ENCODE measurements at regions not wholly inside any gene's neighbourhood (a gene's known extent, or its start where the extent isn't known, plus 50 kb on each side); places are given as distances from the start of the nearest gene placed in this dataset.

GRCh38 chr16:13519871-13520270, 400.1 kb upstream of the ERCC4 start:
- Histone ChIP-seq H3K9ac (ENCODE audit: low read length) (no peak overlapping the region), H3K27me3 (ENCODE audit: insufficient read depth, low read length) (no peaks in the 10 kb centered on the region), H4K20me1 (ENCODE audit: insufficient read depth, low read length) (no peaks in the 10 kb centered on the region), H2AFZ (ENCODE audit: low read length) (no peak overlapping the region), H3K4me2 (ENCODE audit: low read length) (no peak overlapping the region), H3K4me3 (ENCODE audit: low read depth, low read length, poor library complexity, severe bottlenecking) (no peak overlapping the region), H3K79me2 (ENCODE audit: insufficient read depth, low read length) (no peaks in the 10 kb centered on the region), H3K9me3 (ENCODE audit: low read length) (no peaks in the 10 kb centered on the region), H3K9me2 (ENCODE audit: low read depth, low read length) (no peaks in the 10 kb centered on the region), H3F3A (ENCODE audit: insufficient read depth, low read length) (no peaks in the 10 kb centered on the region), H3K27ac (ENCODE audit: low read depth, low read length, poor library complexity, severe bottlenecking) (no peak overlapping the region), H3K36me3 (ENCODE audit: insufficient read depth, low read length) (no peaks in the 10 kb centered on the region), H3K4me1 (ENCODE audit: insufficient read depth, low read length, severe bottlenecking) (no peaks in the 10 kb centered on the region)
- TF ChIP-seq, protein P1, sequence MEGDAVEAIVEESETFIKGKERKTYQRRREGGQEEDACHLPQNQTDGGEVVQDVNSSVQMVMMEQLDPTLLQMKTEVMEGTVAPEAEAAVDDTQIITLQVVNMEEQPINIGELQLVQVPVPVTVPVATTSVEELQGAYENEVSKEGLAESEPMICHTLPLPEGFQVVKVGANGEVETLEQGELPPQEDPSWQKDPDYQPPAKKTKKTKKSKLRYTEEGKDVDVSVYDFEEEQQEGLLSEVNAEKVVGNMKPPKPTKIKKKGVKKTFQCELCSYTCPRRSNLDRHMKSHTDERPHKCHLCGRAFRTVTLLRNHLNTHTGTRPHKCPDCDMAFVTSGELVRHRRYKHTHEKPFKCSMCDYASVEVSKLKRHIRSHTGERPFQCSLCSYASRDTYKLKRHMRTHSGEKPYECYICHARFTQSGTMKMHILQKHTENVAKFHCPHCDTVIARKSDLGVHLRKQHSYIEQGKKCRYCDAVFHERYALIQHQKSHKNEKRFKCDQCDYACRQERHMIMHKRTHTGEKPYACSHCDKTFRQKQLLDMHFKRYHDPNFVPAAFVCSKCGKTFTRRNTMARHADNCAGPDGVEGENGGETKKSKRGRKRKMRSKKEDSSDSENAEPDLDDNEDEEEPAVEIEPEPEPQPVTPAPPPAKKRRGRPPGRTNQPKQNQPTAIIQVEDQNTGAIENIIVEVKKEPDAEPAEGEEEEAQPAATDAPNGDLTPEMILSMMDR (IDR thresholded peaks at IDR 0.05; ENCODE audit: low read length), result no peak
- TF ChIP-seq EZH2 (IDR thresholded peaks at IDR 0.05; ENCODE audit: borderline replicate concordance, low read length), result no peak

- Histone ChIP-seq H3K4me2 (ENCODE audit: low read length) (no peak overlapping the region), H2AFZ (ENCODE audit: low read length) (no peak overlapping the region), H3K36me3 (ENCODE audit: insufficient read depth, low read length) (no peaks in the 10 kb centered on the region), H4K20me1 (ENCODE audit: insufficient read depth, low read length) (no peaks in the 10 kb centered on the region), H3K27ac (ENCODE audit: low read depth, low read length, poor library complexity, severe bottlenecking) (no peak overlapping the region), H3K4me3 (ENCODE audit: low read depth, low read length, poor library complexity, severe bottlenecking) (no peak overlapping the region), H3K9me2 (ENCODE audit: low read depth, low read length) (no peaks in the 10 kb centered on the region), H3K79me2 (ENCODE audit: insufficient read depth, low read length) (no peaks in the 10 kb centered on the region), H3K9me3 (ENCODE audit: low read length) (no peaks in the 10 kb centered on the region), H3K9ac (ENCODE audit: low read length) (no peak overlapping the region), H3K27me3 (ENCODE audit: insufficient read depth, low read length) (no peaks in the 10 kb centered on the region), H3F3A (ENCODE audit: insufficient read depth, low read length) (no peaks in the 10 kb centered on the region), H3K4me1 (ENCODE audit: insufficient read depth, low read length, severe bottlenecking) (no peaks in the 10 kb centered on the region)
- TF ChIP-seq, protein P1 (IDR thresholded peaks at IDR 0.05; ENCODE audit: low read length), result no peak
- no peak for TF ChIP-seq EZH2 (IDR thresholded peaks at IDR 0.05; ENCODE audit: borderline replicate concordance, low read length)
Measured at GRCh38 chr16:13521356-13521755, 398.6 kb upstream of the ERCC4 start.

DNA sequence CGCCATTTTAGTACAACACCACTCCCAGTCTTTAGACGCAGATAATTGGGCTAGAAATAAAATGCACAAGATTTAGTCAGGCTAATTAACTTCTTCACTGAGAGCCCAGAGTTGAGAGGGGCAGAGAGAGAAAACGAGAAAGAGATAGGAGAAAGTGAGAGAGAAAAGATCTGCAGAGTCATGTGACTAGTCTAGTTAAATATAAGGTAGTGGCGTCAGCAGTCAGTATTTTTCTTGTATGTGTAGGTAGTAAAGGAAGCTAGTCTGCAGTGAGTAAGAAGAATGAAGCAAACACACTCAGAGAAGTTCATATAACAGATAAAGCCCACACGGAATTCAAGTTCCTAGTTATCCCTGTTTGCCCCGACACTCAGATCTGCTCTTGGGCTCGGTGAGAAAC, 392.6 kb upstream of the ERCC4 start:
- H3K9ac ChIP-seq (ENCODE audit: low read length), result no peak overlapping the region
- H3K27me3 ChIP-seq (ENCODE audit: insufficient read depth, low read length), result no peaks in the 10 kb centered on the region; the same call in 1 of the 2 replicates
- H3K79me2 ChIP-seq (ENCODE audit: insufficient read depth, low read length), result no peaks in the 10 kb centered on the region
- H3K36me3 ChIP-seq (ENCODE audit: insufficient read depth, low read length), result no peaks in the 10 kb centered on the region
- H3K4me3 ChIP-seq (ENCODE audit: low read depth, low read length, poor library complexity, severe bottlenecking), result no peak overlapping the region
- TF ChIP-seq, protein P1 (IDR thresholded peaks at IDR 0.05; ENCODE audit: low read length), result no peak
- no peak for TF ChIP-seq EZH2 (IDR thresholded peaks at IDR 0.05; ENCODE audit: borderline replicate concordance, low read length)
- H3K9me2 ChIP-seq (ENCODE audit: low read depth, low read length), result no peaks in the 10 kb centered on the region
- no peaks in the 10 kb centered on the region for H4K20me1 ChIP-seq (ENCODE audit: insufficient read depth, low read length)
- no peak overlapping the region for H2AFZ ChIP-seq (ENCODE audit: low read length)
- H3K4me2 ChIP-seq (ENCODE audit: low read length), result no peak overlapping the region
- H3F3A ChIP-seq (ENCODE audit: insufficient read depth, low read length), result no peaks in the 10 kb centered on the region
- 0 out of 2 replicates have a peak, but pooled peaks cover 2% of the 10 kb centered on the region for H3K9me3 ChIP-seq (ENCODE audit: low read length)
- H3K4me1 ChIP-seq (ENCODE audit: insufficient read depth, low read length, severe bottlenecking), result no peaks in the 10 kb centered on the region
- H3K27ac ChIP-seq (ENCODE audit: low read depth, low read length, poor library complexity, severe bottlenecking), result no peak overlapping the region
